Panc1 (cell line): ENCODE measurements at regions not wholly inside any gene's neighbourhood (a gene's known extent, or its start where the extent isn't known, plus 50 kb on each side); places are given as distances from the start of the nearest gene placed in this dataset.
"Not testable (repeated sequence)": the region's sequence is repeated elsewhere in the genome, so short reads cannot be mapped to it uniquely, and the experiment has no call there.

Experiments used
- ATAC-seq: fragments of 200-7000 bp; cut with Tn5 transposase; 2 replicates; pipeline ENCODE4 v1.9.1; 2020; ENCODE audit warnings: mild to moderate bottlenecking, moderate library complexity
- BruUV-seq: library from RNA; stranded (reverse); fragments of 400-500 nt; replicated peaks from 2 replicates; lab custom pipeline; 2021; lab: Mats Ljungman, UMichigan
- CTCF ChIA-PET: fragments of 300-600 bp; sonication (Branson Sonifier 250); formaldehyde crosslinking; loops from one replicate; lab custom pipeline; 2022; ENCODE audit warnings: antibody characterized with exemption; lab: Charles Lee
- POLR2A ChIA-PET: fragments of 300-600 bp; sonication (Branson Sonifier 250); formaldehyde crosslinking; loops from one replicate; lab custom pipeline; 2022; ENCODE audit warnings: antibody characterized with exemption; lab: Charles Lee
- DNase-seq: peaks from one replicate; pipeline ENCODE4 v3.0.0-alpha.2; 2010; ENCODE audit warnings: low read depth, low spot score
- H3K27ac ChIP-seq: 2 replicates; pipeline ENCODE4 v1.5.1; 2011; ENCODE audit warnings: mild to moderate bottlenecking, low read length, inconsistent platforms
- H3K27me3 ChIP-seq: fragments of 200-500 bp; sonication (Bioruptor generic); 2 replicates; pipeline ENCODE4 v1.6.0; 2014; ENCODE audit warnings: low read length, inconsistent platforms; ENCODE audit not compliant: control insufficient read depth, insufficient read depth
- H3K36me3 ChIP-seq: fragments of 200-500 bp; sonication (Bioruptor generic); 2 replicates; pipeline ENCODE4 v1.5.1; 2014; ENCODE audit warnings: inconsistent platforms, mild to moderate bottlenecking, low read length, moderate library complexity; ENCODE audit not compliant: control insufficient read depth, insufficient read depth
- H3K4me1 ChIP-seq: 2 replicates; pipeline ENCODE4 v1.5.1; 2011; ENCODE audit warnings: inconsistent platforms, mild to moderate bottlenecking, low read length, moderate library complexity; ENCODE audit not compliant: control insufficient read depth, insufficient read depth
- H3K4me3 ChIP-seq, 2 experiments: 2 replicates each; pipeline ENCODE4 v1.5.1; 2011 to 2012; ENCODE audit warnings: low read depth in 2 of 2, low read length in 2 of 2, mild to moderate bottlenecking in 2 of 2, inconsistent platforms in 1 of 2, moderate library complexity in 1 of 2
- H3K9me3 ChIP-seq: fragments of 200-500 bp; sonication (Bioruptor generic); 2 replicates; pipeline ENCODE4 v1.5.1; 2014; ENCODE audit warnings: low read depth, mild to moderate bottlenecking, inconsistent platforms, low read length, moderate library complexity; ENCODE audit not compliant: control insufficient read depth, insufficient read depth
- CTCF ChIP-seq: fragments of 450-650 bp; IDR thresholded peaks from 2 replicates; pipeline ENCODE4 v1.5.1; 2017; ENCODE audit warnings: mild to moderate bottlenecking
- POLR2AphosphoS5 ChIP-seq: IDR thresholded peaks from 2 replicates; pipeline ENCODE4 v1.6.1; 2012; ENCODE audit warnings: mild to moderate bottlenecking, low read depth, low read length, moderate library complexity
- REST ChIP-seq, 2 experiments: IDR thresholded peaks; 2 replicates each; pipeline ENCODE4 v1.6.1; 2011 to 2012; ENCODE audit warnings: low read depth in 2 of 2, control low read depth in 1 of 2, low read length in 1 of 2, mild to moderate bottlenecking in 1 of 2, moderate library complexity in 1 of 2; ENCODE audit not compliant: insufficient read depth in 1 of 2
- SIN3A ChIP-seq: IDR thresholded peaks from 2 replicates; pipeline ENCODE4 v1.6.1; 2012; ENCODE audit warnings: low read depth, mild to moderate bottlenecking, low read length, moderate library complexity, borderline replicate concordance; ENCODE audit not compliant: insufficient read depth
- TCF7L2 ChIP-seq: IDR thresholded peaks from 2 replicates; pipeline ENCODE4 v1.6.1; 2011; ENCODE audit warnings: mild to moderate bottlenecking, low read depth, low read length, inconsistent platforms
- in situ Hi-C: cut with HindIII; loops from 2 replicates; pipeline ENCODE4 v1.10.0; 2016; ENCODE audit warnings: low sequenced_read_pairs, low pct_unique_long_range_greater_than_20kb
- intact Hi-C: fragments of 100-400 bp; cut with micrococcal nuclease; formaldehyde crosslinking; loops from one replicate; pipeline ENCODE4 v1.10.0; 2022; ENCODE audit not compliant: unreplicated experiment

- TF ChIP-seq TCF7L2 (no peak), CTCF (no peak), POLR2AphosphoS5 (no peak), REST (IDR thresholded peaks at IDR 0.05; ENCODE audit: insufficient read depth in 1 of 2, low read depth in 2 of 2, low read length in 1 of 2) (no peak), SIN3A (no peak)
- intact Hi-C loops = no loop called here
- H3K4me3 ChIP-seq = no peak overlapping the region
- no peaks in the 10 kb centered on the region for H3K4me1 ChIP-seq
- ATAC-seq = no peak
- H3K27ac ChIP-seq = no peak overlapping the region
- no peak for DNase-seq
- in situ Hi-C loops = no loop called here
- H3K9me3 ChIP-seq = no peaks in the 10 kb centered on the region
- no peaks in the 10 kb centered on the region for H3K36me3 ChIP-seq
- H3K27me3 ChIP-seq = no peaks in the 10 kb centered on the region
- ChIA-PET POLR2A (no interaction called here), CTCF (no interaction called here)
- BruUV-seq = no TSS peak
Observed at GRCh38 chr4:186392017-186392416, 126.0 kb downstream of the F11 start.

- H3K9me3 ChIP-seq, H3K4me3 ChIP-seq, ATAC-seq, intact Hi-C loops, BruUV-seq, H3K27me3 ChIP-seq, DNase-seq, POLR2A ChIA-PET, H3K4me1 ChIP-seq, in situ Hi-C loops, H3K36me3 ChIP-seq, CTCF ChIA-PET, H3K27ac ChIP-seq: not testable (repeated sequence)
Observed at GRCh38 chr4:186384328-186384727, 118.3 kb downstream of the F11 start.

GRCh38 chr4:186368281-186368680 is 102.3 kb downstream of the F11 start:
- ChIA-PET POLR2A (no interaction called here), CTCF (no interaction called here)
- Histone ChIP-seq H3K27ac (no peak overlapping the region), H3K27me3 (no peaks in the 10 kb centered on the region), H3K4me3 (no peak overlapping the region), H3K4me1 (no peaks in the 10 kb centered on the region), H3K36me3 (no peaks in the 10 kb centered on the region), H3K9me3 (no peaks in the 10 kb centered on the region)
- no peak for ATAC-seq
- DNase-seq = no peak
- no TSS peak for BruUV-seq
- intact Hi-C loops (no loop called here), in situ Hi-C loops (no loop called here)
- no peak for TF ChIP-seq CTCF
- TF ChIP-seq SIN3A = no peak
- no peak for TF ChIP-seq POLR2AphosphoS5
- no peak for TF ChIP-seq TCF7L2
- no peak for TF ChIP-seq REST (IDR thresholded peaks at IDR 0.05; ENCODE audit: insufficient read depth in 1 of 2, low read depth in 2 of 2, low read length in 1 of 2)
